GM12874 (cell line): ENCODE measurements at regions not wholly inside any gene's neighbourhood (a gene's known extent, or its start where the extent isn't known, plus 50 kb on each side); places are given as distances from the start of the nearest gene placed in this dataset.

Experiments
- CTCF ChIP-seq: IDR thresholded peaks from 2 replicates; pipeline ENCODE4 v1.5.1; 2011; ENCODE audit warnings: low read depth, mild to moderate bottlenecking, control low read depth, low read length, moderate library complexity; ENCODE audit not compliant: insufficient read depth

GRCh38 chr18:29154196-29154757 is 977.3 kb upstream of the CDH2 start:
- no peak for TF ChIP-seq CTCF

- no peak for TF ChIP-seq CTCF
Measured at GRCh38 chr18:29153091-29153490, 976.2 kb upstream of the CDH2 start.

GRCh38 chr18:29147944-29148343 is 971.0 kb upstream of the CDH2 start:
- TF ChIP-seq CTCF, result no peak

GRCh38 chr18:29146068-29146467 is 969.1 kb upstream of the CDH2 start:
- no peak for TF ChIP-seq CTCF

- no peak for TF ChIP-seq CTCF
Measured at GRCh38 chr18:29140590-29140989, 963.7 kb upstream of the CDH2 start.

GRCh38 chr18:29137773-29138495 is 961.0 kb upstream of the CDH2 start:
- TF ChIP-seq CTCF, result no peak

GRCh38 chr18:29123706-29124530 is 947.0 kb upstream of the CDH2 start:
- no peak for TF ChIP-seq CTCF
